OCI-LY7 (cell line): ENCODE measurements at regions not wholly inside any gene's neighbourhood (a gene's known extent, or its start where the extent isn't known, plus 50 kb on each side); places are given as distances from the start of the nearest gene placed in this dataset.

Experiments
- CTCF ChIP-seq: fragments of 200-600 bp; sonication (generic); conservative IDR thresholded peaks from 2 replicates; pipeline ENCODE4 v1.5.1; 2014; ENCODE audit warnings: mild to moderate bottlenecking, antibody characterized with exemption, low read length, moderate library complexity, mixed read lengths
- EZH2phosphoT487 ChIP-seq: fragments of 200-600 bp; sonication (generic); IDR thresholded peaks from 2 replicates; pipeline ENCODE4 v1.6.1; 2018; ENCODE audit warnings: low read depth, borderline replicate concordance, mild to moderate bottlenecking, mixed run types, antibody characterized with exemption, low read length, moderate library complexity, mixed read lengths

- TF ChIP-seq EZH2phosphoT487: no peak
- no peak for TF ChIP-seq CTCF
Observed at GRCh38 chr20:39390186-39390585, 428.0 kb downstream of the DHX35 start.
